Neutrophil (primary cell): ENCODE measurements at regions not wholly inside any gene's neighbourhood (a gene's known extent, or its start where the extent isn't known, plus 50 kb on each side); places are given as distances from the start of the nearest gene placed in this dataset.

Experiments used
- H3K27ac ChIP-seq: fragments of 200-600 bp; sonication (generic); 2 replicates; pipeline ENCODE4 v1.5.1; 2016; ENCODE audit warnings: mild to moderate bottlenecking, moderate library complexity
- H3K27me3 ChIP-seq: fragments of 200-600 bp; sonication (generic); 2 replicates; pipeline ENCODE4 v1.6.0; 2016; ENCODE audit warnings: mild to moderate bottlenecking
- H3K36me3 ChIP-seq: fragments of 200-600 bp; sonication (generic); 2 replicates; pipeline ENCODE4 v1.5.1; 2017
- H3K4me1 ChIP-seq, 2 experiments: fragments of 200-600 bp in 1 of 2; sonication (generic) in 1 of 2; 1 replicate in 1 of 2; 2 replicates in 1 of 2; pipeline versions ENCODE4 v1.5.1 to v1.6.1; 2013 to 2016; ENCODE audit warnings: low read depth in 1 of 2, low read length in 1 of 2, mild to moderate bottlenecking in 1 of 2, moderate library complexity in 1 of 2; ENCODE audit not compliant: control insufficient read depth in 1 of 2, insufficient read depth in 1 of 2
- H3K4me3 ChIP-seq, 2 experiments: fragments of 200-600 bp in 1 of 2; sonication (generic) in 1 of 2; 1 replicate in 1 of 2; 2 replicates in 1 of 2; pipeline ENCODE4 v1.5.1; 2013 to 2016; ENCODE audit warnings: low read depth in 1 of 2, low read length in 1 of 2, mild to moderate bottlenecking in 1 of 2, moderate library complexity in 1 of 2
- H3K9me3 ChIP-seq: fragments of 200-600 bp; sonication (generic); 2 replicates; pipeline ENCODE4 v1.5.1; 2016
- CTCF ChIP-seq: fragments of 200-600 bp; sonication (generic); IDR thresholded peaks from 2 replicates; pipeline ENCODE4 v1.5.1; 2016; ENCODE audit warnings: antibody characterized with exemption

GRCh38 chr3:193882091-193882490, 253.9 kb upstream of the HES1 start:
- TF ChIP-seq CTCF: no peak
- Histone ChIP-seq H3K4me1 (peaks cover 3 to 6% of the 10 kb centered on the region in 2 experiments), H3K27ac (no peak overlapping the region), H3K9me3 (no peaks in the 10 kb centered on the region), H3K4me3 (no peak overlapping the region), H3K27me3 (no peaks in the 10 kb centered on the region), H3K36me3 (no peaks in the 10 kb centered on the region)

- Histone ChIP-seq H3K4me3 (no peak overlapping the region), H3K9me3 (no peaks in the 10 kb centered on the region), H3K27me3 (no peaks in the 10 kb centered on the region), H3K36me3 (no peaks in the 10 kb centered on the region), H3K4me1 (no peaks in the 10 kb centered on the region), H3K27ac (no peak overlapping the region)
- TF ChIP-seq CTCF: no peak
Measured at GRCh38 chr3:193883551-193883950, 252.4 kb upstream of the HES1 start.

- no peak for TF ChIP-seq CTCF
- no peak overlapping the region for H3K27ac ChIP-seq
Measured at GRCh38 chr3:193884027-193884426, 251.9 kb upstream of the HES1 start.

GRCh38 chr3:193884652-193885051, 251.3 kb upstream of the HES1 start:
- no peak overlapping the region for H3K4me3 ChIP-seq
- no peak for TF ChIP-seq CTCF
- H3K4me1 ChIP-seq: no peaks in the 10 kb centered on the region
- H3K9me3 ChIP-seq: no peaks in the 10 kb centered on the region
- no peak overlapping the region for H3K27ac ChIP-seq
- H3K27me3 ChIP-seq: no peaks in the 10 kb centered on the region
- H3K36me3 ChIP-seq: no peaks in the 10 kb centered on the region

More at GRCh38 chr3:193884027-193884426, 251.9 kb upstream of the HES1 start:
- H3K4me1 ChIP-seq: no peaks in the 10 kb centered on the region
- no peaks in the 10 kb centered on the region for H3K27me3 ChIP-seq
- H3K9me3 ChIP-seq: no peaks in the 10 kb centered on the region
- no peaks in the 10 kb centered on the region for H3K36me3 ChIP-seq
- no peak overlapping the region for H3K4me3 ChIP-seq

GRCh38 chr3:193885832-193886231, 250.1 kb upstream of the HES1 start:
- Histone ChIP-seq H3K36me3 (no peaks in the 10 kb centered on the region), H3K27me3 (no peaks in the 10 kb centered on the region), H3K27ac (no peak overlapping the region), H3K4me3 (no peak overlapping the region), H3K9me3 (no peaks in the 10 kb centered on the region), H3K4me1 (no peaks in the 10 kb centered on the region)
- no peak for TF ChIP-seq CTCF
